OCI-LY7 (cell line): ENCODE measurements at regions not wholly inside any gene's neighbourhood (a gene's known extent, or its start where the extent isn't known, plus 50 kb on each side); places are given as distances from the start of the nearest gene placed in this dataset.
A peak's percentile ranks its signal among the peaks of the same experiment; 100 is the strongest.

Source experiments
- EZH2phosphoT487 ChIP-seq: fragments of 200-600 bp; sonication (generic); IDR thresholded peaks from 2 replicates; pipeline ENCODE4 v1.6.1; 2018; ENCODE audit warnings: low read depth, borderline replicate concordance, mild to moderate bottlenecking, mixed run types, antibody characterized with exemption, low read length, moderate library complexity, mixed read lengths
- TF ChIP-seq, protein P1 (sequence below): fragments of 200-600 bp; sonication (generic); conservative IDR thresholded peaks from 2 replicates; pipeline ENCODE4 v1.5.1; 2014; ENCODE audit warnings: mild to moderate bottlenecking, antibody characterized with exemption, low read length, moderate library complexity, mixed read lengths

DNA sequence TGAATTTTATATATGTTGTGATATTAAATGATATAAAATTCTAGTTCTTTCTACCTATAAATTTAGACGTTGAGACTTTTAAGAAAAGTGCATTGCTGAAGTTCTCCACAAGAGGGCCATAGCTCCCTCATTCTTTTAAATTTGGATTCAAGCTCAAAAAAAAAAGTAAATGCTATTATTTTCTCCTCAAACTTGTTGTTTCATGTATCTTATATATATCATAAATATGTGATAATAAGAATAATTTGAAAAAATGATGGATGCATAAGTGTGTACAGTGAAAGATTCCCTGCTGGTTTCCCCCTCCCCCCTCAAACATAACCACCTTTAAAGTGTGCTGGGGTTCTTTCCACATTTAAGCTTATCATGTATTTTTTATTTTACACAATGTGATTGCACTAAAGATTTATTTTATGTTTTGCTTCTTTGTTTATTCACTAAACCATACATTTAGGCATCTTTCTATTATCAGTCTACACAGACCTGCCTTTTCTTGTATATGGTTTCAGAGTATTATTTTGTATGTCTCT, 769.4 kb upstream of the GOLIM4 start:
- TF ChIP-seq, protein P1, sequence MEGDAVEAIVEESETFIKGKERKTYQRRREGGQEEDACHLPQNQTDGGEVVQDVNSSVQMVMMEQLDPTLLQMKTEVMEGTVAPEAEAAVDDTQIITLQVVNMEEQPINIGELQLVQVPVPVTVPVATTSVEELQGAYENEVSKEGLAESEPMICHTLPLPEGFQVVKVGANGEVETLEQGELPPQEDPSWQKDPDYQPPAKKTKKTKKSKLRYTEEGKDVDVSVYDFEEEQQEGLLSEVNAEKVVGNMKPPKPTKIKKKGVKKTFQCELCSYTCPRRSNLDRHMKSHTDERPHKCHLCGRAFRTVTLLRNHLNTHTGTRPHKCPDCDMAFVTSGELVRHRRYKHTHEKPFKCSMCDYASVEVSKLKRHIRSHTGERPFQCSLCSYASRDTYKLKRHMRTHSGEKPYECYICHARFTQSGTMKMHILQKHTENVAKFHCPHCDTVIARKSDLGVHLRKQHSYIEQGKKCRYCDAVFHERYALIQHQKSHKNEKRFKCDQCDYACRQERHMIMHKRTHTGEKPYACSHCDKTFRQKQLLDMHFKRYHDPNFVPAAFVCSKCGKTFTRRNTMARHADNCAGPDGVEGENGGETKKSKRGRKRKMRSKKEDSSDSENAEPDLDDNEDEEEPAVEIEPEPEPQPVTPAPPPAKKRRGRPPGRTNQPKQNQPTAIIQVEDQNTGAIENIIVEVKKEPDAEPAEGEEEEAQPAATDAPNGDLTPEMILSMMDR = peak; percentile 86
- TF ChIP-seq EZH2phosphoT487 = no peak
